HUES6 (cell line): ENCODE measurements at regions not wholly inside any gene's neighbourhood (a gene's known extent, or its start where the extent isn't known, plus 50 kb on each side); places are given as distances from the start of the nearest gene placed in this dataset.
"Not testable (repeated sequence)": the region's sequence is repeated elsewhere in the genome, so short reads cannot be mapped to it uniquely, and the experiment has no call there.

Source experiments
- H3K27ac ChIP-seq: 2 replicates; pipeline ENCODE4 v1.7.0; 2013; ENCODE audit warnings: low read depth, mild to moderate bottlenecking, low read length, inconsistent platforms
- H3K27me3 ChIP-seq: 2 replicates; pipeline ENCODE4 v1.6.1; 2013; ENCODE audit warnings: low read length; ENCODE audit not compliant: control insufficient read depth, insufficient read depth
- H3K36me3 ChIP-seq: 2 replicates; pipeline ENCODE4 v1.6.1; 2013; ENCODE audit warnings: low read length; ENCODE audit not compliant: control insufficient read depth, insufficient read depth
- H3K4me1 ChIP-seq: 2 replicates; pipeline ENCODE4 v1.6.1; 2013; ENCODE audit warnings: low read length; ENCODE audit not compliant: control insufficient read depth, insufficient read depth
- H3K4me3 ChIP-seq: 2 replicates; pipeline ENCODE4 v1.5.1; 2013; ENCODE audit warnings: low read depth, low read length
- H3K9ac ChIP-seq: one replicate; pipeline ENCODE4 v1.6.1; 2013; ENCODE audit warnings: mild to moderate bottlenecking, low read length
- H3K9me3 ChIP-seq: 2 replicates; pipeline ENCODE4 v1.6.1; 2013; ENCODE audit warnings: low read depth, low read length; ENCODE audit not compliant: control insufficient read depth, insufficient read depth

DNA sequence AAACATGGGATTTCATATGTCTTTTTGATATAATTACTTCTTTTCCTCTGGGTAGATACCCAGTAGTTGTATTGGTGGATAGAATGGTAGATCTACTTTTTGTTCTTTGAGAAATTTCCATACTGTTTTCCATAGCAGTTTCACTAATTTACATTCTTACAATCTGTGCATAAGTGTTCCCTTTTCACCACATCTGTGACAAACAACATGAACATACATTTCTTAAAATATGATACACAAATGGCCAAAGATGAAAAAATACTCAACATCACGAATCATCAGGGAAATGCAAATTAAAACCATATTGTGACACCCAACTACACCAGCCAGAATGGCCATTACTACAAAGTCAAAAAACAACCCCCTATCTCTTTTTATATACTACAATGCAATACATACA, 1778.5 kb upstream of the ACO1 start:
- Histone ChIP-seq H3K4me1 (no peaks in the 10 kb centered on the region), H3K9me3 (no peaks in the 10 kb centered on the region), H3K36me3 (no peaks in the 10 kb centered on the region), H3K27ac (no peak overlapping the region), H3K4me3 (no peak overlapping the region), H3K27me3 (no peaks in the 10 kb centered on the region), H3K9ac (no peak overlapping the region)

DNA sequence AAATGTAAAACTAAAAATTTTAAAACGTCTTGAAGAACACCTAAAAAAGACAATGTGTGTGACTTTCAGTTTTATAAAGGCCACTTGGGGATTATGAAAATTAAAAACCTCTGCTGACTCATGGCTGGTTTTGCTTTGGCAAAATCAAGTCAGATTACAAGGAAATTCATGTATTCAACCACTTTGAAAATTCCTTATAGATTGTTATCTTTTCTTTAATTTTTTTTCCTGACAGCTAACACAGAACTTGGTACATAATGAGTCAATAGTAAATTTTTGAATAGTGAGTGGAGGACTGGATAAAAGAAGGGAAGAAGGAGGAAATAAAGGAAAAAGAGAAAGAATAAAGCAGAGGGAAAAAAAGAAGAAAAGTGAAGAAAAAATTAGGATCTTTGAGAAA, 1774.7 kb upstream of the ACO1 start:
- Histone ChIP-seq H3K27me3 (no peaks in the 10 kb centered on the region), H3K4me1 (no peaks in the 10 kb centered on the region), H3K9me3 (no peaks in the 10 kb centered on the region), H3K9ac (no peak overlapping the region), H3K36me3 (no peaks in the 10 kb centered on the region), H3K4me3 (no peak overlapping the region), H3K27ac (no peak overlapping the region)

DNA sequence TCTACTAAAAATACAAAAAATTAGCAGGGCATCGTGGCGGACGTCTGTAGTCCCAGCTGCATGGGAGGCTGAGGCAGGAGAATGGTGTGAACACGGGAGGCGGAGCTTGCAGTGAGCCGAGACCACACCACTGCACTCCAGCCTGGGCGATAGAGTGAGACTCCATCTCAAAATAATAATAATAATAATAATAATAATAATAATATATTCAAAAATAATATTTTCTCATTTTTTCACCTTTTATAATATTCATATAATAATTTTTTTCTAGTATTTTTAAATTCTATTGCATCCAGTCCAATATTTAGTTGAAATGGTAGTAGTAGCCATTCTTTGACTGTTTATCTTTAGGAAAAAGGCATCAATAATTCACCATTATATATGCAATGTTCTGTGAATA, 1767.7 kb upstream of the ACO1 start:
- H3K4me1 ChIP-seq, H3K9me3 ChIP-seq, H3K9ac ChIP-seq, H3K27ac ChIP-seq, H3K36me3 ChIP-seq, H3K4me3 ChIP-seq, H3K27me3 ChIP-seq: not testable (repeated sequence)

DNA sequence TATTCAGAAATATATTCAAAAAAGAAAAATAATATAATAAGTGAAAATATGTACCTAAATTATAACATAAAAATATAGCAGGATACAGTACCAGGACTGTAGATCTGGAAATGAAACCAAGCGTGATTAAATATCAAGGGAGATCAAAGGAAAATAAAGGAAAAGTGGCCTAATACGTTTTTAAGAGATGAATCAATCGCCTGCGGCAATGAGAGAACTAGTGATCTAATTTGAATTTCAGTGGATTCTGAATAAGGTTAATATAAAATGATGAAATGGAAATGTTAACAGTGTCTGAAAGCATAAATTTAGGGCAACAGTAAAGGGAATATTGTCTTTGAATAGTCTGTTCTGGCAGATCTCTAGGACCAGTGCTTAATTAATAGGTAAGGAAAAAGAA, 1761.9 kb upstream of the ACO1 start:
- H3K9ac ChIP-seq, result no peak overlapping the region
- no peak overlapping the region for H3K27ac ChIP-seq
- H3K27me3 ChIP-seq, result no peaks in the 10 kb centered on the region
- H3K9me3 ChIP-seq, result no peaks in the 10 kb centered on the region
- no peak overlapping the region for H3K4me3 ChIP-seq
- no peaks in the 10 kb centered on the region for H3K36me3 ChIP-seq
- no peaks in the 10 kb centered on the region for H3K4me1 ChIP-seq

DNA sequence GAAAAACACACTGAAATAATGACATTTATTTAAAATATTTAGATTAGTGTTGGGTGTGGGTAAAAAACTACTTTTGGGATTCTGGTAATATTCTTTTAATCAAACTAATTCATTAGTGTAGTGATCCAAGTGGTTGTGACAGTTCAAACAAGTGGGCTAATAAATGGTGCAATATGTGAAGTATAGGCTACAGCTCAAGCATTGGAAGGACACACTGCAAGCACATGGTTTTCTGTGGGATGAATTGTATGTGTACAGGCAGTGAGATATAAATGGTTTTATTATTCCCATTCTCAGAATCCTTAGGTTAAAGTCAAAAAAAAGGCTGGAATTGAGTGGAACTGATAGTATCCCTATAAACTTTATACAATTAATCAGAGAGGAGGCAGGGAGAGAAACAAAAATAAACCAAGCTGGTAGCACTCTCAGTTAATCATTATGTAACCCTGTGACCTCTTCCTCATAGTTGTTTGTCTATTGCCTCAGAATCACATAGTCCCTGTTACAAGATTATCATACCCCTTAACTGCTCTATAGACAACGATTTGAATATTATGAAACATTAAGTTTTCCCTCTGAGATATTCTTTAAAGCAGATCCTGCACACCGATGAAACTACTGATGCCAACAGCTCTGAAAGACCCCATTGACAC, 1755.4 kb upstream of the ACO1 start:
- no peaks in the 10 kb centered on the region for H3K27me3 ChIP-seq
- H3K9ac ChIP-seq, result no peak overlapping the region
- H3K36me3 ChIP-seq, result no peaks in the 10 kb centered on the region
- no peak overlapping the region for H3K27ac ChIP-seq
- peaks cover 3% of the 10 kb centered on the region; the same call in 1 of the 2 replicates for H3K4me1 ChIP-seq
- H3K4me3 ChIP-seq, result no peak overlapping the region
- no peaks in the 10 kb centered on the region for H3K9me3 ChIP-seq

DNA sequence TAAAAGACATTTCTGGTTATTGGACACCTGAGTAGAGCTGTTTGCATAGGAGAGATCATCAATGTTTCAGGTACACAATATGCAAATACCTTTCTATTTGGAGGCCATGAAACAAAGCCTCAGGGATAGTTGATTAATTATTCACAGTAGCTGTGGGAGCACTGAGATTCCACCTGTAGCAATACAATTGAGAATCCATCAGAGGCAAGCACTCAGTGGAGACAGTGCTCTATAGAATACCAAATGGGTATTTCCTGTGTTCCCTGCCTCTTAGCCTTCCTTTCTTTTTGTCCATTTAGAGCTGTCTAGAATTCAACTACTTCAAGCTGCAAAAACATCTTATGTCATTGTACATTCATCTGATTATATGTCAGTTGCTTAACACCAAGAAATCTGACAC, 1754.0 kb upstream of the ACO1 start:
- Histone ChIP-seq H3K4me1 (peaks cover 3% of the 10 kb centered on the region; the same call in 1 of the 2 replicates), H3K36me3 (no peaks in the 10 kb centered on the region), H3K9ac (no peak overlapping the region), H3K4me3 (no peak overlapping the region), H3K27me3 (no peaks in the 10 kb centered on the region), H3K9me3 (no peaks in the 10 kb centered on the region), H3K27ac (no peak overlapping the region)

DNA sequence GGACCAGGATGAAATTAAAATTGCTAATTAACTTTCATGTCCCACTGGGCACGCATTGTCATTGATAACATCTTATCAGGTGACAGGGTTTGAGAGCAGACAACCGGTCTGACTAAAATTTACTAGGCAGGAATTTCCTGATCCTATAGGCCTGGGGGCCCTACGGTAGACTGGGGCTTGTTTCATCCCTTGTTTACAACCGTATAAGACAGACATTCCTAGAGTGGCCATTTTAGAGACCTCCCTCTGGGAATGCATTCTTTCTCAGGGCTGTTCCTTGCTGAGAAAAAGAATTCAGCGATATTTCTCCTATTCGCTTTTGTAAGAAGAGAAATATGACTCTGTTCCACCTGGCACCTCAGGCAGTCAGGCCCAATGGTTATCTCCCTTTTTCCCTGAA, 1737.8 kb upstream of the ACO1 start:
- H3K27ac ChIP-seq, H3K4me3 ChIP-seq, H3K36me3 ChIP-seq, H3K27me3 ChIP-seq, H3K4me1 ChIP-seq, H3K9ac ChIP-seq: not testable (repeated sequence)
- peaks cover 24% of the 10 kb centered on the region for H3K9me3 ChIP-seq

DNA sequence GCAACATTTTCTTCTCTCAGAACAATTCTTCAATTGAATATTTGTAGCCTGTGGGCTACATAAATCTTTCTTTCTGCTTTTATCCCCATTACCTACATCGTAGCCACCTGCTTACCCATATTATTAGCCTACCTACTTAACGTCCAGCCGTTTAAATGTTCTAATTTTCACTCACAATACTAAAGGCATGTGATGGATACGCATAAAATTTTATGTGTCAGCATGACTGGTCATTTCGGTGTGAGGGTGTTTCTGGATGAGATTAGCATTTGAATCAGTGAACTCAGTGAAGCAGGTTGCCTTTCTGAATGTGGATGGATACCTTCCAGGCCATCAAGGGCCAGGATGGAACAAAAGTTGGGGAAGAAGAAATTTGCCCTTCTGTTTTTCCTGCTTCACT, 1722.5 kb upstream of the ACO1 start:
- Histone ChIP-seq H3K4me3 (no peak overlapping the region), H3K27ac (no peak overlapping the region), H3K4me1 (no peaks in the 10 kb centered on the region), H3K27me3 (no peaks in the 10 kb centered on the region), H3K36me3 (no peaks in the 10 kb centered on the region), H3K9me3 (no peaks in the 10 kb centered on the region), H3K9ac (no peak overlapping the region)

DNA sequence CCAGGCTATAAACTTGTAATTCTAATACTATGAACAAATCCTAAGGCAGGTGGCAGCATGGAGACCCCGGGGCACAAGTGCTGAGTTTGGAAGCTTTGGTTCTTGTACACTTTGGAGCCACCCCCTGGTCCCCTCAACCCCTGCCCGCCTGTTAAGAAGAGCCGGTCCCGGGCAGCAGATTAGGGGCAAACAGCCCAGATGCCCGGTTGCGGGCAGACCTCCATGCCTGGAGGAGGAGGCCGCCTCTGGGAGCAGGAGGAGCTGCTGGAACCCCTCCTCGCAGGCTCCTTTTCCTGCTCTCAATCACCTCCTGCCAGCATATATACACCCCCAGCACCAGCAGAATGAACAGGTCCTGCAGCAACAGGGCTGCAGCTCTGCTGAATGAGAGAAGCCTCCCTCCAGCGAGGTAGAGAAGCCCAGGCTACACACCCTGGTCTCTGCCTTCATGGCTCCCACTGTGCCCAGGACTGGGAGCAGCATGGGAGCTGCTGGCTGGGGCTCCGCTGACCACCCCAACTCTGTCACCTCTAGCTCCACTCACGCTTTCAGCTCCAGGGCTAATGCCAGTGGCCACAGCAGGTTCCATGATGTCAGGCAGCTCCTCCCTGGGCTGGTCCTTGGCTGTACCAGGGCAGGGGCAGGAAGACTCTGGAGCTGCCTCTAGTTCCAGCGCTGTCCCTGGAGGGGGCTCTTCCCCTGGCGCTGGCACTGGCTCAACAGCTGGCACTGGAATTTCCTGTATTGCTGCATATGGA, 1713.5 kb upstream of the ACO1 start:
- H3K27me3 ChIP-seq, result no peaks in the 10 kb centered on the region
- H3K27ac ChIP-seq, result no peak overlapping the region
- no peaks in the 10 kb centered on the region for H3K4me1 ChIP-seq
- no peaks in the 10 kb centered on the region for H3K9me3 ChIP-seq
- no peak overlapping the region for H3K9ac ChIP-seq
- H3K36me3 ChIP-seq, result no peaks in the 10 kb centered on the region
- H3K4me3 ChIP-seq, result no peak overlapping the region

DNA sequence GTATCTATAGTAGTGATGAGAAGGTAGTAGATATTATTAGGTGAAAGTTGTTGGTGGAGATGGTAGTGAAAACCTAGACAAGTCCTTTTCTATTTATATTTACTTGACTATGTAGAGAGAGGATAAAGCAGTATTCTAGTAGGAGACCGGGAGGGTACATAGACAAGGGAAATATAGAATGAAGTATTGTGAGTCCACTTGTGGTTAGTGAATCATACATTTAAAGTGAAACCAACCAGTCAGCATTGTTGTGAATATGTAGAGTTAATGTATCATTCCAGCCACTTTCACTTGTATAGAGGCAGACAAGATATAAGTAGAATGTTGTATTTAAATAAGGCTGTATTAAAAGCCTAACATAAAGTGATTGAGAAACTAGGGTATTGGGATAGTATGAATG, 1711.3 kb upstream of the ACO1 start:
- Histone ChIP-seq H3K9ac (no peak overlapping the region), H3K27ac (no peak overlapping the region), H3K4me1 (no peaks in the 10 kb centered on the region)

DNA sequence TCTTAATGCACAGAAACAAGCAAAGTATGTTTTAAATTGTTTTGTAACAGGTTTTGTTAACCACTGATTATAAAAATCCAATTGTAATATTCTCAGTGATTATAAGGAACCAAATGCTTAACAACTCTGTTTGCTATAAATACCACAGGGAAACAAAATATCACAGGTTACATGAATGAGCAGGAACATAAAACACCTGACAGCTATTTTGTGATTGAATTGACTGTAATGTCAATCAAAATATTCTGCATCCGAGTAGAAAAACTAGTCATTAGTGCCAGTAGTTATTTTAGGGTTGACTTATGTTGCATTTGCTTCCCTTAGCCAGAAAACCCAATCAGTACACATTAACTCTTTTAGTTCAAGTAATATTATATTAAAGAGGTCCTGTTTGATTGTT, 1707.8 kb upstream of the ACO1 start:
- no peak overlapping the region for H3K27ac ChIP-seq
- H3K36me3 ChIP-seq, result no peaks in the 10 kb centered on the region
- H3K4me3 ChIP-seq, result no peak overlapping the region
- no peaks in the 10 kb centered on the region for H3K9me3 ChIP-seq
- H3K4me1 ChIP-seq, result no peaks in the 10 kb centered on the region
- no peaks in the 10 kb centered on the region for H3K27me3 ChIP-seq
- no peak overlapping the region for H3K9ac ChIP-seq

More for the DNA sequence above, 1711.3 kb upstream of the ACO1 start:
- H3K9me3 ChIP-seq, result no peaks in the 10 kb centered on the region
- H3K27me3 ChIP-seq, result no peaks in the 10 kb centered on the region
- no peak overlapping the region for H3K4me3 ChIP-seq
- no peaks in the 10 kb centered on the region for H3K36me3 ChIP-seq
